ENCODE measurements at regions not wholly inside any gene's neighbourhood (a gene's known extent, or its start where the extent isn't known, plus 50 kb on each side); places are given as distances from the start of the nearest gene placed in this dataset.

DNA sequence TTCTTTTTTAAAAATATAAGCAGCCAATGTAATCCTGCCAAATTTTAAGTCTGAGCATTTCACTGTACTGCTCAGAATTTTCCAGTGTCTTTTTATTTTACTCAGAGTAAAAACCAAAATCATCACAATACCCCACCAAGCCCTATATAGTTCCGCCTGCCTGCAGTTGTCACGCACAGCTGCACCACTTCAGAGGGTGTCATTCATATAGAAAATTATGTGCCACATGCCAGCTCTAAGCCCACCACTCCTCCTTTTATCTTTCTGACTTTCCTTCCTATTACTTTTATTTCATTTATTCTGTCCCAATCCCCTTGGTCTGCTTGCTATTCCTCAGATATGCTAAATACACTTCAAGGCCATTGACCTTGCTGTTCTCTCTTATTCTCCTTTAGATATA, 233.1 kb upstream of the DPPA4 start:
- Histone ChIP-seq H2AFZ (ENCODE audit: control insufficient read depth, low read depth, low read length) (no peak overlapping the region), H3K9me3 (replicated peaks; ENCODE audit: control insufficient read depth, insufficient read depth, low read length) (no peaks in the 10 kb centered on the region), H3K27me3 (replicated peaks in 1 of 2; ENCODE audit: control insufficient read depth in 2 of 2, insufficient read depth in 2 of 2, low read length in 1 of 2) (no peaks in the 10 kb centered on the region), H3K27ac (ENCODE audit: control insufficient read depth, insufficient read depth) (no peak overlapping the region), H3K9ac (ENCODE audit: control insufficient read depth, insufficient read depth, low read length) (no peak overlapping the region), H3K4me2 (ENCODE audit: control insufficient read depth, insufficient read depth) (no peak overlapping the region), H3K36me3 (ENCODE audit: control insufficient read depth in 2 of 2, insufficient read depth in 2 of 2, low read length in 1 of 2) (no peaks in the 10 kb centered on the region), H3K4me1 (ENCODE audit: control insufficient read depth, insufficient read depth, low read length) (no peaks in the 10 kb centered on the region), H3K4me3 (no peak overlapping the region), H4K20me1 (ENCODE audit: control insufficient read depth, insufficient read depth) (no peaks in the 10 kb centered on the region), H3K79me2 (ENCODE audit: control insufficient read depth, insufficient read depth, low read length) (no peaks in the 10 kb centered on the region)
- SMC1A ChIA-PET (ENCODE audit: uncharacterized antibody, unreplicated experiment) = no interaction called here
- no peak for ATAC-seq
- in situ Hi-C loops (cut with MboI) = no loop called here
- WGBS (ENCODE audit: insufficient coverage, insufficient replicate concordance, low lambda C conversion rate, missing lambda C conversion rate) = 12% methylated on average over 2 of the region's 2 CpGs
- intact Hi-C loops (cut with micrococcal nuclease; ENCODE audit: unreplicated experiment) = no loop called here
- FAIRE-seq = no peak
- DNase-seq (ENCODE audit: low read depth, low spot score) = no peak
- POLR2A ChIA-PET = no interaction called here
- BruUV-seq (replicated peaks) = no TSS peak
- CTCF ChIA-PET = no interaction called here
- RAD21 ChIA-PET (ENCODE audit: unreplicated experiment) = no interaction called here
- TF ChIP-seq ATF7 (IDR thresholded peaks at IDR 0.05; ENCODE audit: low read depth) (no peak), BRCA1 (IDR thresholded peaks at IDR 0.05; ENCODE audit: low read depth, low read length) (no peak), SMARCA5 (IDR thresholded peaks at IDR 0.05) (no peak), BMI1 (IDR thresholded peaks at IDR 0.05; ENCODE audit: borderline replicate concordance) (no peak), TCF12 (IDR thresholded peaks at IDR 0.05; ENCODE audit: low read depth, low read length) (no peak), ZNF384 (IDR thresholded peaks at IDR 0.05; ENCODE audit: borderline replicate concordance, low read depth, low read length) (no peak), MYB (IDR thresholded peaks at IDR 0.05; ENCODE audit: borderline replicate concordance, low read depth, low read length) (no peak), ZZZ3 (IDR thresholded peaks at IDR 0.05; ENCODE audit: control insufficient read depth, insufficient read length, low read depth) (no peak), NFXL1 (IDR thresholded peaks at IDR 0.05; ENCODE audit: borderline replicate concordance) (no peak), ZBED1 (IDR thresholded peaks at IDR 0.05; ENCODE audit: borderline replicate concordance) (no peak)
- TF ChIP-seq, protein P1, sequence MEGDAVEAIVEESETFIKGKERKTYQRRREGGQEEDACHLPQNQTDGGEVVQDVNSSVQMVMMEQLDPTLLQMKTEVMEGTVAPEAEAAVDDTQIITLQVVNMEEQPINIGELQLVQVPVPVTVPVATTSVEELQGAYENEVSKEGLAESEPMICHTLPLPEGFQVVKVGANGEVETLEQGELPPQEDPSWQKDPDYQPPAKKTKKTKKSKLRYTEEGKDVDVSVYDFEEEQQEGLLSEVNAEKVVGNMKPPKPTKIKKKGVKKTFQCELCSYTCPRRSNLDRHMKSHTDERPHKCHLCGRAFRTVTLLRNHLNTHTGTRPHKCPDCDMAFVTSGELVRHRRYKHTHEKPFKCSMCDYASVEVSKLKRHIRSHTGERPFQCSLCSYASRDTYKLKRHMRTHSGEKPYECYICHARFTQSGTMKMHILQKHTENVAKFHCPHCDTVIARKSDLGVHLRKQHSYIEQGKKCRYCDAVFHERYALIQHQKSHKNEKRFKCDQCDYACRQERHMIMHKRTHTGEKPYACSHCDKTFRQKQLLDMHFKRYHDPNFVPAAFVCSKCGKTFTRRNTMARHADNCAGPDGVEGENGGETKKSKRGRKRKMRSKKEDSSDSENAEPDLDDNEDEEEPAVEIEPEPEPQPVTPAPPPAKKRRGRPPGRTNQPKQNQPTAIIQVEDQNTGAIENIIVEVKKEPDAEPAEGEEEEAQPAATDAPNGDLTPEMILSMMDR (IDR thresholded peaks at IDR 0.05 in 2 of 3, conservative IDR thresholded peaks at IDR 0.05 in 1 of 3; ENCODE audit: control insufficient read depth in 2 of 3, extremely low read depth in 1 of 3, insufficient read depth in 1 of 3, low read depth in 3 of 3, low read length in 3 of 3) = no peak
- TF ChIP-seq, protein P2, sequence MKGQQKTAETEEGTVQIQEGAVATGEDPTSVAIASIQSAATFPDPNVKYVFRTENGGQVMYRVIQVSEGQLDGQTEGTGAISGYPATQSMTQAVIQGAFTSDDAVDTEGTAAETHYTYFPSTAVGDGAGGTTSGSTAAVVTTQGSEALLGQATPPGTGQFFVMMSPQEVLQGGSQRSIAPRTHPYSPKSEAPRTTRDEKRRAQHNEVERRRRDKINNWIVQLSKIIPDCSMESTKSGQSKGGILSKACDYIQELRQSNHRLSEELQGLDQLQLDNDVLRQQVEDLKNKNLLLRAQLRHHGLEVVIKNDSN (IDR thresholded peaks at IDR 0.05; ENCODE audit: borderline replicate concordance, extremely low read length, insufficient read depth, low read depth, low read length) = no peak
- TF ChIP-seq, protein P3, sequence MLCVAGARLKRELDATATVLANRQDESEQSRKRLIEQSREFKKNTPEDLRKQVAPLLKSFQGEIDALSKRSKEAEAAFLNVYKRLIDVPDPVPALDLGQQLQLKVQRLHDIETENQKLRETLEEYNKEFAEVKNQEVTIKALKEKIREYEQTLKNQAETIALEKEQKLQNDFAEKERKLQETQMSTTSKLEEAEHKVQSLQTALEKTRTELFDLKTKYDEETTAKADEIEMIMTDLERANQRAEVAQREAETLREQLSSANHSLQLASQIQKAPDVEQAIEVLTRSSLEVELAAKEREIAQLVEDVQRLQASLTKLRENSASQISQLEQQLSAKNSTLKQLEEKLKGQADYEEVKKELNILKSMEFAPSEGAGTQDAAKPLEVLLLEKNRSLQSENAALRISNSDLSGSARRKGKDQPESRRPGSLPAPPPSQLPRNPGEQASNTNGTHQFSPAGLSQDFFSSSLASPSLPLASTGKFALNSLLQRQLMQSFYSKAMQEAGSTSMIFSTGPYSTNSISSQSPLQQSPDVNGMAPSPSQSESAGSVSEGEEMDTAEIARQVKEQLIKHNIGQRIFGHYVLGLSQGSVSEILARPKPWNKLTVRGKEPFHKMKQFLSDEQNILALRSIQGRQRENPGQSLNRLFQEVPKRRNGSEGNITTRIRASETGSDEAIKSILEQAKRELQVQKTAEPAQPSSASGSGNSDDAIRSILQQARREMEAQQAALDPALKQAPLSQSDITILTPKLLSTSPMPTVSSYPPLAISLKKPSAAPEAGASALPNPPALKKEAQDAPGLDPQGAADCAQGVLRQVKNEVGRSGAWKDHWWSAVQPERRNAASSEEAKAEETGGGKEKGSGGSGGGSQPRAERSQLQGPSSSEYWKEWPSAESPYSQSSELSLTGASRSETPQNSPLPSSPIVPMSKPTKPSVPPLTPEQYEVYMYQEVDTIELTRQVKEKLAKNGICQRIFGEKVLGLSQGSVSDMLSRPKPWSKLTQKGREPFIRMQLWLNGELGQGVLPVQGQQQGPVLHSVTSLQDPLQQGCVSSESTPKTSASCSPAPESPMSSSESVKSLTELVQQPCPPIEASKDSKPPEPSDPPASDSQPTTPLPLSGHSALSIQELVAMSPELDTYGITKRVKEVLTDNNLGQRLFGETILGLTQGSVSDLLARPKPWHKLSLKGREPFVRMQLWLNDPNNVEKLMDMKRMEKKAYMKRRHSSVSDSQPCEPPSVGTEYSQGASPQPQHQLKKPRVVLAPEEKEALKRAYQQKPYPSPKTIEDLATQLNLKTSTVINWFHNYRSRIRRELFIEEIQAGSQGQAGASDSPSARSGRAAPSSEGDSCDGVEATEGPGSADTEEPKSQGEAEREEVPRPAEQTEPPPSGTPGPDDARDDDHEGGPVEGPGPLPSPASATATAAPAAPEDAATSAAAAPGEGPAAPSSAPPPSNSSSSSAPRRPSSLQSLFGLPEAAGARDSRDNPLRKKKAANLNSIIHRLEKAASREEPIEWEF (IDR thresholded peaks at IDR 0.05; ENCODE audit: insufficient replicate concordance, low read depth, low read length) = no peak
- TF ChIP-seq, protein P4, sequence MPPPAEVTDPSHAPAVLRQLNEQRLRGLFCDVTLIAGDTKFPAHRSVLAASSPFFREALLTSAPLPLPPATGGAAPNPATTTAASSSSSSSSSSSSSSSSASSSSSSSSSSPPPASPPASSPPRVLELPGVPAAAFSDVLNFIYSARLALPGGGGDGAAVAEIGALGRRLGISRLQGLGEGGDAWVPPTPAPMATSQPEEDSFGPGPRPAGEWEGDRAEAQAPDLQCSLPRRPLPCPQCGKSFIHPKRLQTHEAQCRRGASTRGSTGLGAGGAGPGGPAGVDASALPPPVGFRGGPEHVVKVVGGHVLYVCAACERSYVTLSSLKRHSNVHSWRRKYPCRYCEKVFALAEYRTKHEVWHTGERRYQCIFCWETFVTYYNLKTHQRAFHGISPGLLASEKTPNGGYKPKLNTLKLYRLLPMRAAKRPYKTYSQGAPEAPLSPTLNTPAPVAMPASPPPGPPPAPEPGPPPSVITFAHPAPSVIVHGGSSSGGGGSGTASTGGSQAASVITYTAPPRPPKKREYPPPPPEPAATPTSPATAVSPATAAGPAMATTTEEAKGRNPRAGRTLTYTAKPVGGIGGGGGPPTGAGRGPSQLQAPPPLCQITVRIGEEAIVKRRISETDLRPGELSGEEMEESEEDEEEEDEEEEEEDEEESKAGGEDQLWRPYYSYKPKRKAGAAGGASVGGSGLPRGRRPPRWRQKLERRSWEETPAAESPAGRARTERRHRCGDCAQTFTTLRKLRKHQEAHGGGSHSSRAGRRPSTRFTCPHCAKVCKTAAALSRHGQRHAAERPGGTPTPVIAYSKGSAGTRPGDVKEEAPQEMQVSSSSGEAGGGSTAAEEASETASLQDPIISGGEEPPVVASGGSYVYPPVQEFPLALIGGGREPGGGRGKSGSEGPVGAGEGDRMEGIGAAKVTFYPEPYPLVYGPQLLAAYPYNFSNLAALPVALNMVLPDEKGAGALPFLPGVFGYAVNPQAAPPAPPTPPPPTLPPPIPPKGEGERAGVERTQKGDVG (CRISPR knock-in tag; IDR thresholded peaks at IDR 0.05) = no peak

All from GM12878 (cell line).